Transverse colon (tissue), 4 donors: ENCODE measurements at regions not wholly inside any gene's neighbourhood (a gene's known extent, or its start where the extent isn't known, plus 50 kb on each side); places are given as distances from the start of the nearest gene placed in this dataset.

Experiments
- DNase-seq: peaks from one replicate; pipeline ENCODE4 v3.0.0-alpha.2; 2019
- H3K27ac ChIP-seq, 4 donors: fragments of 200-600 bp; sonication (generic); 2 replicates each; pipeline ENCODE4 v1.5.1; 2016 to 2018; ENCODE audit warnings: inconsistent platforms in 4 of 4
- H3K27me3 ChIP-seq: fragments of 200-600 bp; sonication (generic); 2 replicates; pipeline ENCODE4 v1.5.1; 2017; ENCODE audit warnings: inconsistent platforms
- H3K36me3 ChIP-seq, 4 donors: fragments of 200-600 bp; sonication (generic); 2 replicates each; pipeline ENCODE4 v1.5.1; 2017 to 2019; ENCODE audit warnings: inconsistent platforms in 4 of 4
- H3K4me1 ChIP-seq, 4 donors: fragments of 200-600 bp; sonication (generic); 2 replicates each; pipeline ENCODE4 v1.5.1; 2017 to 2020; ENCODE audit warnings: inconsistent platforms in 4 of 4
- H3K4me3 ChIP-seq, 4 donors: fragments of 200-600 bp; sonication (generic); 1 replicate in 1 of 4; 2 replicates in 3 of 4; pipeline versions ENCODE4 v1.5.1 to v1.6.1; 2017 to 2019; ENCODE audit warnings: inconsistent platforms in 4 of 4
- H3K9me3 ChIP-seq, 2 donors: fragments of 200-600 bp; sonication (generic); 2 replicates each; pipeline ENCODE4 v1.5.1; 2017 to 2019; ENCODE audit warnings: inconsistent platforms in 2 of 2
- CTCF ChIP-seq, 5 experiments: fragments of 200-600 bp in 3 of 5; fragments of 450-650 bp in 2 of 5; sonication (generic) in 3 of 5; IDR thresholded peaks; 1 replicate in 2 of 5; 2 replicates in 3 of 5; pipeline ENCODE4 v1.5.1; 2016 to 2017; ENCODE audit warnings: antibody characterized with exemption in 5 of 5, inconsistent platforms in 3 of 5, mild to moderate bottlenecking in 2 of 5, moderate library complexity in 1 of 5
- EP300 ChIP-seq: sonication (generic); formaldehyde crosslinking; IDR thresholded peaks from one replicate; pipeline ENCODE4 v1.6.1; 2017; ENCODE audit warnings: antibody characterized with exemption, low read depth
- POLR2A ChIP-seq: fragments of 450-650 bp; IDR thresholded peaks from one replicate; pipeline ENCODE4 v1.6.1; 2016; ENCODE audit warnings: antibody characterized with exemption, mild to moderate bottlenecking, moderate library complexity
- POLR2AphosphoS5 ChIP-seq, 3 donors: sonication (generic); formaldehyde crosslinking; IDR thresholded peaks; one replicate each; pipeline ENCODE4 v1.6.1; 2016; ENCODE audit warnings: antibody characterized with exemption in 3 of 3
- WGBS, 2 donors: methylation state at CpG; one replicate each; pipeline ENCODE4 v1.1.5; 2018; ENCODE audit warnings: low coverage in 1 of 2; 5-methylcytosine and 5-hydroxymethylcytosine counted together
- in situ Hi-C, 4 donors: fragments of 200-750 bp; cut with MboI; loops; one replicate each; pipeline versions ENCODE4 v1.15.0 to v1.15.1; 2017; ENCODE audit warnings: low sequenced_read_pairs in 3 of 4, low pct_ligation_motif_present in 1 of 4, low pct_unique_long_range_greater_than_20kb in 1 of 4
- intact Hi-C: fragments of 100-400 bp; cut with DNase I; formaldehyde crosslinking; loops from one replicate; pipeline ENCODE4 v1.15.1; 2023; ENCODE audit warnings: low total_unique reads

- no peak for DNase-seq
- in situ Hi-C loops (no loop called here), intact Hi-C loops (no loop called here)
- H3K9me3 ChIP-seq: no peaks in the 10 kb centered on the region
- no peak overlapping the region for H3K4me3 ChIP-seq
- no peaks in the 10 kb centered on the region for H3K36me3 ChIP-seq
- no peaks in the 10 kb centered on the region for H3K4me1 ChIP-seq
- H3K27me3 ChIP-seq: no peaks in the 10 kb centered on the region
- no peak overlapping the region for H3K27ac ChIP-seq
- TF ChIP-seq EP300 (no peak), POLR2A (no peak), CTCF (IDR thresholded peaks at IDR 0.05) (no peak), POLR2AphosphoS5 (IDR thresholded peaks at IDR 0.05) (no peak)
- 73 to 81% methylated on average over 3 to 4 of the region's 4 CpGs for WGBS, 2 donors
These were observed 481.4 kb upstream of the BTBD3 start for GRCh38 chr20:11436113-11436905.

DNA sequence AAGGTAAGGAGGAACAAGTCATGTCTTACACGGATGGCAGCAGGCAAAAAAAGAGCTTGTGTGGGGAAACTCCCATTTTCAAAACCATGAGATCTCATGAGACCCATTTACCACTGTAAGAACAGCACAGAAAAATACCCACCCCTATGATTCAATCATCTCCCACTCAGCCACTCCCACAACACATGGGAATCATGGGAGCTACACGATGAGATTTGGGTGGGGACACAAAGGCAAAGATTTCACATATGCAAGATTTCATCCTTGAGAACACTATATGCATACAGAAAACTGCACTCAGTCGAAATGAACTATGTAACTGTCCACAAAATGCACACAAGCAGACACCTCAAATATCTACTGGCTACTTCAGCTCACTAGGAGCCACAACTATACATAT, 480.6 kb upstream of the BTBD3 start:
- 62 to 79% methylated on average over 3 of the region's 3 CpGs for WGBS, 2 donors

GRCh38 chr20:11437611-11438380, 479.9 kb upstream of the BTBD3 start:
- Histone ChIP-seq H3K27ac (no peak overlapping the region), H3K27me3 (no peaks in the 10 kb centered on the region), H3K4me1 (no peaks in the 10 kb centered on the region), H3K4me3 (no peak overlapping the region), H3K36me3 (no peaks in the 10 kb centered on the region), H3K9me3 (no peaks in the 10 kb centered on the region)
- 88 to 95% methylated on average over 5 of the region's 5 CpGs for WGBS, 2 donors
- intact Hi-C loops (no loop called here), in situ Hi-C loops (no loop called here)
- no peak for DNase-seq
- TF ChIP-seq POLR2A: no peak

More for the DNA sequence above, 480.6 kb upstream of the BTBD3 start:
- DNase-seq: no peak
- TF ChIP-seq POLR2AphosphoS5 (IDR thresholded peaks at IDR 0.05) (no peak), POLR2A (no peak), CTCF (IDR thresholded peaks at IDR 0.05) (no peak), EP300 (no peak)
- no peak overlapping the region for H3K27ac ChIP-seq
- no peaks in the 10 kb centered on the region for H3K27me3 ChIP-seq
- H3K9me3 ChIP-seq: no peaks in the 10 kb centered on the region
- H3K36me3 ChIP-seq: no peaks in the 10 kb centered on the region
- no peak overlapping the region for H3K4me3 ChIP-seq
- intact Hi-C loops (no loop called here), in situ Hi-C loops (no loop called here)
- H3K4me1 ChIP-seq: no peaks in the 10 kb centered on the region

GRCh38 chr20:11438412-11438811, 479.3 kb upstream of the BTBD3 start:
- intact Hi-C loops: no loop called here

More at GRCh38 chr20:11438412-11438811, 479.3 kb upstream of the BTBD3 start:
- no peak for TF ChIP-seq CTCF (IDR thresholded peaks at IDR 0.05)
- no peak for TF ChIP-seq POLR2A
- no peak for TF ChIP-seq EP300
- TF ChIP-seq POLR2AphosphoS5 (IDR thresholded peaks at IDR 0.05): no peak
- H3K9me3 ChIP-seq: no peaks in the 10 kb centered on the region
- H3K36me3 ChIP-seq: no peaks in the 10 kb centered on the region
- no peak overlapping the region for H3K27ac ChIP-seq
- no peaks in the 10 kb centered on the region for H3K27me3 ChIP-seq
- WGBS, 2 donors: 81 to 93% methylated on average over 6 of the region's 6 CpGs
- no peak overlapping the region for H3K4me3 ChIP-seq
- no peaks in the 10 kb centered on the region for H3K4me1 ChIP-seq
- in situ Hi-C loops: no loop called here
- no peak for DNase-seq
